GM13976 (cell line): ENCODE measurements at regions not wholly inside any gene's neighbourhood (a gene's known extent, or its start where the extent isn't known, plus 50 kb on each side); places are given as distances from the start of the nearest gene placed in this dataset.

Experiments used
- DNase-seq: peaks from one replicate; pipeline ENCODE4 v3.0.0; 2012; ENCODE audit warnings: low spot score
- CTCF ChIP-seq: IDR thresholded peaks from 2 replicates; pipeline ENCODE4 v1.5.1; 2012; ENCODE audit warnings: borderline replicate concordance, mild to moderate bottlenecking; ENCODE audit not compliant: insufficient read depth; ENCODE audit errors: extremely low read depth, missing control alignments, control extremely low read depth
- in situ Hi-C: fragments of 300-500 bp; cut with MboI; formaldehyde crosslinking; loops from one replicate; pipeline ENCODE4 v1.12.0; 2022; ENCODE audit warnings: low sequenced_read_pairs, mixed read lengths, inconsistent platforms; ENCODE audit not compliant: unreplicated experiment

DNA sequence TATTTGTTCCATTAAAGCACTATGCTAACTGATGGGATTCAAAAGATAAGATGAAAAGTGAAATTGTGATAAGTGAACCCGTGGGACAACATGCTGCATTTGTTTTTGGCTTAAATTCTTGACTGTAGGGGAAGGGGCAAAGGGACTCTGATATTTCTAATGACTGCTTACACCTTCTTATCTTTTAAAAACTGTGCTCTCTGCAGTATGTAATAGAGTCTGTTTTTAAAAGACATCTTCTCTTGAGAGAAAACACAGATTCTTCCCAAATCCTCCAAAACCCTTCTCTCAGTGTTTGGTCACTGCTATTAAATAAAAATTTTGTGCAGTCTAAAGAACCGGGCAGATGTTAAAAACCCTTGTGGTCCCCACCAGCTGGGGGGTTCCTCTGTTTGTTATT lies 327.8 kb upstream of the FANCL start:
- DNase-seq = no peak
- TF ChIP-seq CTCF = no peak
- in situ Hi-C loops = no loop called here

- in situ Hi-C loops = no loop called here
These were observed 321.2 kb upstream of the FANCL start for GRCh38 chr2:58562276-58562675.

DNA sequence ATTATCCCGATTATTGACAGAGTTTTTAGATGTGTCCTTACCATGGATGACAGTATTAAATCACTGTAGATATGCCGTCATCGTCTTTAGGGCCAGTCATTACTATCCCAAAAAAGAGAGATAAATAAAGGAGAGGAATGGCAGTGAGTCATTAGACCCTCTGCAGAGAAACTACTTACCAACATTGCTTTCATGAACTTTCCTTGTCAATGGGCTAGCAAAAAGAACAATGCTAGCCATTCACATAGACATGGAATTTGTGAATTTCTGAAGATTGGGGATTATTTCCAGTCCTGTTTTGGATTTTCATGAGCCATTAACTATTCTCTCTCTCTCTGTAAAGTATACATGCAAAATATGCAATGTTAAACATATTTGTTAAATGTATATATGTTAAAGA lies 319.4 kb upstream of the FANCL start:
- TF ChIP-seq CTCF = no peak
- no peak for DNase-seq
- in situ Hi-C loops = no loop called here

More at GRCh38 chr2:58562276-58562675, 321.2 kb upstream of the FANCL start:
- no peak for TF ChIP-seq CTCF
- no peak for DNase-seq

DNA sequence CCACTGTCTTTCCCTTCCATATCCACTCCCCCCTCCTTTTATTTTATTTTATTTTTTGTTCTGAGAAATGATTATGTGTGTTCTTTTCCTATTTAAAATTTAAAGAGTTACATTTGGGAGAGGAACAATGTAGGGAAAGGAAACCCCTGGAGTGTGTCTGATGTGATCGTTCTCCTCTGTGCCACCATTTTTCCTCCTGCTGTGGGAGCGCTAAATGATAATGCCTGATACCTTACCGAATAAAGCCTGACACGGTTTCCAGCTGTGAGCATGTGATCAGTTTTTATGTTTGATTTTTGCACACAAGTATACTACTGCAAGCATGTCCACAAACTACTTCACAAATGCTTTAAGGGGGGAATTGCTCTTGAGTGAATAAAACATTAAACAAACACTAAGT lies 317.8 kb upstream of the FANCL start:
- in situ Hi-C loops = loop anchor here (10.0 kb wide), 1 partner anchor 654 kb away; no protein-coding TSS in a partner anchor
- DNase-seq = no peak
- TF ChIP-seq CTCF = no peak

DNA sequence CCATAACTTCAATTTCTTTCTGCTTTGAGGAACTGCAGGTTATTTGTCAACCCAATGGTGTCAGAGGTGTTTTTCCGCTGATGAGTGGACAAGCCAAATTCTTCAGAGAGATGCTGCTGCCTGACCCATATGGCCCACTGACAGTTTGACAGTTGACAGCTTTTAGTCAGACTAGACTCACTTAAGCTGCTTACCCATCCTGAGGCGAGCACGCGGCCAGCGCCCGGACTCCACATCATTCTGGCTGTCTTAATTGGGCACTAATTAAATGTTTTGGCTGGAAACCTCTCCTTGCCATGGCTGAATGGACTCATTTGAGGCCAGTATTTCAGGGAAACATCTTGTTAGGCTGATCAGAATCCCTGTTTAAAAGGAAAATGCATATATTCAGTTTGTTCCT lies 316.1 kb upstream of the FANCL start:
- no peak for DNase-seq
- in situ Hi-C loops = loop anchor here (10.0 kb wide), 1 partner anchor 652 kb away; no protein-coding TSS in a partner anchor
- TF ChIP-seq CTCF = no peak

DNA sequence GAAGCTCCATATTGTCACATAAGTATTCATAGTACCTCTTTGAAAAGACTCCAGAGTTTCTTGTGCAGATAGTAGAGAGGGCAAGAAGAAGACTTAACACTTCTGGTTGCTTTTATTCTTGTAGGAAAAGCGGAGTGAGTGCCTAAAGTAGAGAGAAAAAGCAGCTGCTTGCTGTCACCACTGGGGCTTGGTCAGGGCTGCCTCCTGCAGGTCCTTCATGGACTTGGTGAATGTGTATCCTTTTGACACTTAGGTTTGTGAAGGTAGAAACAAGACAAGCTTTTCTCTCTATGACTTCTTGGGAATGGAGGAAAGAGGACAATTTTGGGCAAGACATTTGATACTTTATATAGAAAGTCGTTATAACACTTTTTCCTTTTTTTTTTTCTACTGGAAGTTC lies 312.8 kb upstream of the FANCL start:
- in situ Hi-C loops = loop anchor here (10.0 kb wide), 1 partner anchor 649 kb away; no protein-coding TSS in a partner anchor
- no peak for DNase-seq
- peak; percentile 3 for TF ChIP-seq CTCF

DNA sequence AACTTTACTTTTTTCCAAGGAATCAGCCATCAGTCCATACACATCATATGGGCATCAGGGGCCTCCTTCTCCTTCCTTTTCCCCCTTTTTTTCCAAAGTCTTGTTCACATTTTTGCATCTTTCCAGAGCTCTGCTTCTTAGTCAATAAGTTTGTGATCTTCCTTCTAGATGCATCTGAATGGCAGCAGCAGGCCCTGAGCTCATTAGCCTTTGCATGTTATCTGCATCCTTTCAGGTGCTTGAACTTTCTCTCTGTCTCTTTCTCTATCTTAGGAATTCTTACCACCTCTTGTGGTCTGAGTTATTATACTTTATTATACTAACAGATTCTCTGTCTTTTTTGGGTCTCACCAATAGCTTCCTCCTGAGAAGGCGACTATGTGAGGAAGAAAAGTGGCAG lies 312.4 kb upstream of the FANCL start:
- no peak for DNase-seq
- in situ Hi-C loops = loop anchor here (10.0 kb wide), 1 partner anchor 649 kb away; no protein-coding TSS in a partner anchor
- no peak for TF ChIP-seq CTCF
